ENCODE measurements at regions not wholly inside any gene's neighbourhood (a gene's known extent, or its start where the extent isn't known, plus 50 kb on each side); places are given as distances from the start of the nearest gene placed in this dataset.

DNA sequence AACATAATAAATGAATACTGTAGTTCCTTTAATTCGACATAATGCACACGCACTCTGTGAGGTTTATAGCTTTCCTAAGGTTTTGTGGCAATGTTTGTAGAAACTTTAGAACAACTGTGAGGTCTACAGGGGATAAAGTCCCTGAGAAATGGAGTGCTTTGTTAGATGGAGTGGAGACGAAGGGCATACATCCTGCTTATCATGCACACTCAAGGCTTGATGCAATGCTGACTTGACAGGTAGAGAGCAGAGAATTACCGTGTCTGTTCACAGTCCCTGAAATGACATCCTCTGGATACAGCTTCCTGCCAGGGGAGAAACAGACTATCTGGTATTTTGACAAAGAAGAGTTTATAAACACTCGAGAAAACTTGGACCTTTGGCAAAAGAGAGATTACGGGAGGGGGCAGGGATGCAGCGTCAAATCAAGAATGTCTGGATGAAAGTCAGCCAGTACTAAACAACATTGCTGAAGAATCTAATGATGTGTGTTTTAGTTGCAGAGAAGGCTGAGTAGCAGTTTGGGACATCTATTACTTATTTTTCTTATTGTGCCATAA, 766.9 kb upstream of the ZEB2 start:
- in situ Hi-C loops (cut with HindIII; ENCODE audit: low pct_ligation_motif_present, low sequenced_read_pairs): no loop called here
- TF ChIP-seq CTCF (IDR thresholded peaks at IDR 0.05; ENCODE audit: low read depth, low read length, missing control alignments): no peak
- no peaks in the 10 kb centered on the region for H3K27me3 ChIP-seq (replicated peaks)
- no peaks in the 10 kb centered on the region for H3K36me3 ChIP-seq (replicated peaks)
- no peak for DNase-seq
- H3K4me3 ChIP-seq (ENCODE audit: low read depth, low read length): no peak overlapping the region
- no peak overlapping the region for H3K27ac ChIP-seq

- H3K27me3 ChIP-seq (replicated peaks): no peaks in the 10 kb centered on the region
- in situ Hi-C loops (cut with HindIII; ENCODE audit: low pct_ligation_motif_present, low sequenced_read_pairs): no loop called here
- no peak for TF ChIP-seq CTCF (IDR thresholded peaks at IDR 0.05; ENCODE audit: low read depth, low read length, missing control alignments)
- H3K36me3 ChIP-seq (replicated peaks): no peaks in the 10 kb centered on the region
- H3K4me3 ChIP-seq (ENCODE audit: low read depth, low read length): no peak overlapping the region
- DNase-seq: no peak
- H3K27ac ChIP-seq: no peak overlapping the region
Measured at GRCh38 chr2:145284551-145284950, 764.6 kb upstream of the ZEB2 start.

GRCh38 chr2:145283131-145283530, 763.2 kb upstream of the ZEB2 start:
- Histone ChIP-seq H3K4me3 (ENCODE audit: low read depth, low read length) (no peak overlapping the region), H3K27ac (no peak overlapping the region), H3K27me3 (replicated peaks) (no peaks in the 10 kb centered on the region), H3K36me3 (replicated peaks) (no peaks in the 10 kb centered on the region)
- in situ Hi-C loops (cut with HindIII; ENCODE audit: low pct_ligation_motif_present, low sequenced_read_pairs): no loop called here
- no peak for TF ChIP-seq CTCF (IDR thresholded peaks at IDR 0.05; ENCODE audit: low read depth, low read length, missing control alignments)
- DNase-seq: no peak

DNA sequence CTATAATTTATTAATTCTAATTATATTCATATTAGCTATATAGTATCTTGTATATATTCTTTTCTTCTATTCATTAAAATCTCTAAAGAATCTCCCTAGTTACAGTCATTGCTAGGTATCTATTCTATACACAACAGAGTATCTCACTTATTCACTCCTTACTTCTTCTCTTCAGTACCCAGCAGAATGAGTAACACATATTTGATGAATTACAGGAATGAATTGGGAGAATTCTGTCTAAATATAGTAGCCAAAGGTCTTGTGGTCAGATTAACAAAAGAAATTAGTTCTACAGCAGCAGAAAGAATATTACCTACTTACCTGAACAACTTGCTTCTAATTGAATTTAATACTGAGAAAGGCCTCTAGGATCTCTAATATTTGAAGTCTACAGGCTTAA, 758.0 kb upstream of the ZEB2 start:
- H3K27ac ChIP-seq: no peak overlapping the region
- DNase-seq: no peak
- H3K4me3 ChIP-seq (ENCODE audit: low read depth, low read length): no peak overlapping the region
- in situ Hi-C loops (cut with HindIII; ENCODE audit: low pct_ligation_motif_present, low sequenced_read_pairs): no loop called here
- H3K27me3 ChIP-seq (replicated peaks): no peaks in the 10 kb centered on the region
- TF ChIP-seq CTCF (IDR thresholded peaks at IDR 0.05; ENCODE audit: low read depth, low read length, missing control alignments): no peak
- no peaks in the 10 kb centered on the region for H3K36me3 ChIP-seq (replicated peaks)

- in situ Hi-C loops (cut with HindIII; ENCODE audit: low pct_ligation_motif_present, low sequenced_read_pairs): no loop called here
- Histone ChIP-seq H3K4me3 (ENCODE audit: low read depth, low read length) (no peak overlapping the region), H3K36me3 (replicated peaks) (no peaks in the 10 kb centered on the region), H3K27ac (no peak overlapping the region), H3K27me3 (replicated peaks) (no peaks in the 10 kb centered on the region)
- TF ChIP-seq CTCF (IDR thresholded peaks at IDR 0.05; ENCODE audit: low read depth, low read length, missing control alignments): no peak
- no peak for DNase-seq
Measured at GRCh38 chr2:145273840-145274239, 753.9 kb upstream of the ZEB2 start.

DNA sequence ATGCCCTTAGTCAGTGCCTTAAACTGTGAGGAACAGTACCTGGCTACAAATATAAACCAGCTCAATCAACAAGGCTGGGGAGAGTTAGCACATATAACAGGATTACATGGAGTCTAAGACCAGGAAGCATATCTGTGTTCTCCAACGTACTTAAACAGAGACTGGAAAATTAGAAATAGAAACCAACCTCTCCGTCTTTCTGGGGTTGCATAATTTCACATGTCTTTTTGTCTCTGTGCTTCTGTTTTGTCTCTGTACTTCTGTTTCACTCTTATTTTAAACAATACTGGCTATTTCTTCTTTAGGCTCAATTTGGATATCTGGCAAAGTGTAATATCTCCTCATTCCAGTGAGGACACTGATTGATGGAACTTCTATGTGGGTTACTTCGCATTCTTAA, 749.0 kb upstream of the ZEB2 start:
- no peak for TF ChIP-seq CTCF (IDR thresholded peaks at IDR 0.05; ENCODE audit: low read depth, low read length, missing control alignments)
- Histone ChIP-seq H3K36me3 (replicated peaks) (no peaks in the 10 kb centered on the region), H3K27ac (no peak overlapping the region), H3K4me3 (ENCODE audit: low read depth, low read length) (no peak overlapping the region), H3K27me3 (replicated peaks) (no peaks in the 10 kb centered on the region)
- DNase-seq: no peak
- in situ Hi-C loops (cut with HindIII; ENCODE audit: low pct_ligation_motif_present, low sequenced_read_pairs): no loop called here
